GM19025 (cell line): ENCODE measurements at regions not wholly inside any gene's neighbourhood (a gene's known extent, or its start where the extent isn't known, plus 50 kb on each side); places are given as distances from the start of the nearest gene placed in this dataset.

Source experiments
- ATAC-seq: cut with Tn5 transposase; IDR thresholded peaks from one replicate; pipeline ENCODE4 v1.9.1; 2021; ENCODE audit warnings: mild to moderate bottlenecking, low read depth, moderate library complexity; ENCODE audit not compliant: unreplicated experiment

- no peak for ATAC-seq
Observed at GRCh38 chr9:14435871-14436270, 121.9 kb upstream of the NFIB start.

DNA sequence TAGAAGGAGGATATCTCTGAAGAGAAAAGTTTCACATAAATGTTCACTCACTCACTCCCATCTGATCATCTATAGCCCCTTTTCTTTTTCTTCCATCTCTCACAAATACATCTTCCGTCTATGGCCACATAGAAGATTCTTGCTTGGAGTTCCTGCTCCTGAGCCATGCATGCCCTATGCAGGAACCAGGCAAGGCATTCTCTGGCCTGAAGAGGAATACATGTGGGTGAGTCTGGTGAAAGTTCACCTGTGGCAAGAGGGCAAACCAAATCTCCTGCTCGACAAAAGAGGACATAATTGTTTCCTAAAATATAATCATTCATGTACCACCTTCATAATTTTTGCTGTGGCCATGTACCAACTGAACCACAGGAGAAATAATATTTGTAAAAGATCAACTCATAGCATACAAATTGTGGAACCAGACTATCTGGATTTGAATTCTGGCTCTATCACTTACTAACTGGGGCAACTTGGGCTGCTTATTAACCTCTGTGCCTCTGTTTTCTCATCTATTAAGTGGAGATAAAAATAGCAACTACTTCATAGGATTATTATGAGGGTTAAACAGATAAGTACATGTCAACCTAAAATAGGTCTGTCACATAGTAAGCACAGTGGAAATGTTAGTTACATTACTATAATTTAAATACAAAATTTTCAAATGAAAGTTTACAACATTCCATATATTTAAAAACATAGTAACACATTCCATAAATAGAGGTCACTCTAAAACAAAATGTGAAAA, 121.2 kb upstream of the NFIB start:
- ATAC-seq = no peak

DNA sequence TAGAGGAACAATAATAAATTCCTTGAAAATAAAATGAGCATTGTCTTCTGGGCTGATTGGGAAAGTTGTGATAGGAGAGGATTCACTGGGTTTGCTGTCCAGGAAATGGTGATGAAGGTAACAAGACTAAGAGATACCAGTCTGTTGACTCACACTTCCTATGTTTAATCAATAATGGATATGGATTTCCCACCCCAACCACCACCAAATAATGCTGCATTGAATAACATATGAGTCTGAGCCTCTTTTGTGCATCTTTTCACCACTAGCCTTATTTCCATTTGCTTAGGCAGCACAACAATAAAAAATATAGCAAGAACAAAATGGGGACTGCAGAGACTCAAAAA, 120.2 kb upstream of the NFIB start:
- ATAC-seq = no peak

GRCh38 chr9:14433351-14434157, 119.6 kb upstream of the NFIB start:
- ATAC-seq = no peak

GRCh38 chr9:14432666-14433350, 118.9 kb upstream of the NFIB start:
- ATAC-seq = no peak

DNA sequence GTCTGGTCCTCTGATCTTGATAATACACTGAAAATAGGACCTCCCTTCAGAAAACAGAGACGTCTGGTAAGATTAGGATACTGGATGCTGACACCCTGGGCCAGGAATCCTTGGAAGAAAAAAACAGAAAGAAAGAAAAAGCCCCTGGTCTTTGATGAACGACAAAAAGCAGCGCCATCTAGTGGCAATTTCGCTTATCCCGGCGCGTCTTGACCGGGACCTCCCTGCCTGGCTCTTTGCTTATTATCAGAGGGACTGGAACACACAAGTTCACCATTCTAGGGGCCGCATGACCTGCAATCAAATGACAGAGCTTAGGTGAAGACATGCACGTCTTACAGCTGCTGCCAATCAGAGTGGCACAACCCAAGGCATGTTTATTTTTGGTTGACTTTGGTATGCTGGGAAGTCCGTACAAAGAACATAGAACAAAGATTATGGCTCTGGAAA, 114.9 kb upstream of the NFIB start:
- ATAC-seq = no peak

- no peak for ATAC-seq
Observed at GRCh38 chr9:14427419-14427818, 113.5 kb upstream of the NFIB start.

DNA sequence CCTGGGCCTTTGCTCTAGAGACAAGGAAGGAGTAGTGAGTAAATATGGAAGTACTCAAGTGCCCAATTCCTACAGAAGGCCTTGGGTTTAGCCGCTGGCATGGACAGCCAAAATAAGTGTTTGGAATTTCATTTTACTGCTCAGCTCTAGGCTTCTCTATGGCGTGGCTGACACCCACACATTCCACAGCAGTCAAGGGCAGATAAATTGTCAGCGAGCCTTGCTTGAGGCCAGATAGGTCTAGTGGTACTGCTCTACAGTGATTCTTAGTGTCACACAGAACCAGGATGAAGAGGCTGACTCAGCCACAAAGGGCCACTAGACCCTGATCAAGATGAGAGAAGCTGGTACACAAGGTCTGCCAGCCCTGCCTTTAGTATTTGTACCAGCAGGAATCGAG, 111.0 kb upstream of the NFIB start:
- no peak for ATAC-seq

- ATAC-seq = no peak
Observed at GRCh38 chr9:14424289-14424688, 110.3 kb upstream of the NFIB start.

DNA sequence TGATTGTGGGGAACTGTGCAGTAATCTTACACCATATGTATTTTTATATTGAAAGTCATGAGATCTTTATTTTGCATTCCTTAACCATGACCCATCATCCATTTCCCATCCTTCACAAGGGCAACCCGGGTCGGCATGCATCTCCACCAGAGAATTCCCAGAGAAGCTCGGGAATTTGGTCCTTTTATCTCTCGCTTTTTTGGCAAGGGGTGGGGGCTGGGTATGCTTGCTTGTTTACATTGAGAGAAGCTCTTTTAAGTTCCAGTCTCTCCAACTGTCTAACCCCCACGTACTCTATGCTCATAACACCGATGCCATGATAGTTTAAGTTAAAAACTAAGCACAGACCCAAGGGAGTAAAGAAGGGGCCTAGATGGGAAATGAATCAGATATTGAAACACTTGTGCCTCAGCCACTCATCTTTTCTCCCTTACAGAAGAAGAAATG, 109.9 kb upstream of the NFIB start:
- ATAC-seq = no peak

GRCh38 chr9:14421291-14421690, 107.3 kb upstream of the NFIB start:
- no peak for ATAC-seq

- no peak for ATAC-seq
Observed at GRCh38 chr9:14418941-14419937, 105.3 kb upstream of the NFIB start.

GRCh38 chr9:14418301-14418940, 104.5 kb upstream of the NFIB start:
- no peak for ATAC-seq

GRCh38 chr9:14417237-14417636, 103.3 kb upstream of the NFIB start:
- ATAC-seq = no peak

GRCh38 chr9:14415947-14416346, 102.0 kb upstream of the NFIB start:
- no peak for ATAC-seq

- ATAC-seq = no peak
Observed at GRCh38 chr9:14413812-14414211, 99.9 kb upstream of the NFIB start.

DNA sequence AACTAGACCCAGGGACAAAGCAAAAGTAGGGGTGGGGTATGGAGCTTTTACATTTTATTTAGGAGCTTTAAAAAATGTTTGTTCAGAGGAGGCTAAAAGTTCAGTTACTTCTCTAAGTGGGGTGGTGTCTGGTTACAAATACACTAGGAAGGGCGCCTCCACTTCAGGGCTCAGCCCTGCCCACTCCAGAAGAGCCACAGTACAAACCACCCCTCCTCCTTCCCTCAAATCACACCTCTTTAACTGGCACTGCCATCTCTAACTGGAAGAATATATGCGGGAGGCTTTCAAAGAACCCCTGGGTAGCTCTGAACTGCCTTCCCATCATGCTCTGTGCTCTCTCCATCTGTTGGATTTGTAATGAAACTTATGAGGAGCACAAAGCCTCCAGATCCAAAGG, 98.8 kb upstream of the NFIB start:
- no peak for ATAC-seq

DNA sequence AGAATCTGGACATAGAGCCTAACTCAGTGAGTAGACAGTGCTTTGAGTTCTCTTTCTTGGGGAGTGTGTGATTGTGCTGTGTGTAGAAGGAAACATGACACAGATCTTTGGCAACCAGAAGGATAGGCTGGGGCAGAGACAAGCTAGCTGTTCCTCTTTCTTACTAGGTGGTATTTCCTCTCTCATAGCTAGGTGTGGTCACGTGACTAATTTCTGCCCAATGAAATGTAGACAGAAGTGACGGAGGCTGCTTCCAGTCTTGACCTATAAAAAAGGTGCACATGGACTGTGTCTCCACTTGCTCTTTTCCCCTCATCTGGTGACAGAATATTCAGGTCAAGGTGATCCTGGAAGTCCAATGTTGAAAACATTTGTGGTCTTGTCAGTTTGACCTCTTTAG, 92.5 kb upstream of the NFIB start:
- no peak for ATAC-seq

DNA sequence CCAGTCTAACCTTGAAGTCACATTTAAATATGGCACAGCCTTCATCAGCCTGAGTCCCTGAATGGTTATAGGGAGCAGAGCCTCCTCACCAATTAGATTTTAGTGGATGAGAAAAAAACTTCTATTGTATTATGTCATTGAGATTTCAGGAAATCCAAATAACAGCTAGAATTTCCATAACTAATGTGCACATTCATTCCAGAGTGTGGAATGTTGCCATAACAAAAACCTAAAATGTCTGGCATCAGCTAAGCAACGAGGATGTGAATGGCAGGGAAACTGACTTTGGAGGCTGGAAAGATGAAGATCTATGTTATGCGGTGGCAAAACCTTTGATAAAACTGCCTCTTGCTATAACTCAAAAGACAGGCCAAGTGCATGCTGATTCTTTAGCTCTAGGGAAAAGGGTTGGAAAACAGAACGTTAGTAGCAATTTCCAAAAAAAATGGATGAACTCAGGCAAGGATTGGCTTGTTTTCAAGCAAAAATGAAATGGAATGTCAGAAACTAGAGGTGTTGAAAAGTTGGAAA, 91.3 kb upstream of the NFIB start:
- ATAC-seq = no peak
